ENCODE measurements at regions not wholly inside any gene's neighbourhood (a gene's known extent, or its start where the extent isn't known, plus 50 kb on each side); places are given as distances from the start of the nearest gene placed in this dataset.

GRCh38 chr21:43276811-43277210 is 108.0 kb downstream of the CRYAA start:
- Histone ChIP-seq H4K20me1 (ENCODE audit: insufficient read depth) (no peaks in the 10 kb centered on the region), H3K4me2 (ENCODE audit: low read length) (no peak overlapping the region), H3K9ac (ENCODE audit: low read length) (no peak overlapping the region), H3K4me3 (replicated peaks in 1 of 2; ENCODE audit: low read depth in 1 of 2, low read length in 2 of 2) (no peak overlapping the region), H3K27me3 (ENCODE audit: insufficient read depth, low read length) (peaks cover 5% of the 10 kb centered on the region; the same call in 1 of the 2 replicates), H3K9me2 (ENCODE audit: insufficient read depth) (no peaks in the 10 kb centered on the region), H3K9me3 (ENCODE audit: control insufficient read depth in 1 of 2, insufficient read depth in 1 of 2, low read depth in 1 of 2, low read length in 2 of 2) (no peaks in the 10 kb centered on the region), H3K36me3 (ENCODE audit: control insufficient read depth in 1 of 2, insufficient read depth in 2 of 2, low read length in 2 of 2) (no peaks in the 10 kb centered on the region), H2AFZ (ENCODE audit: low read depth, low read length, poor library complexity, severe bottlenecking) (no peak overlapping the region), H3K79me2 (ENCODE audit: insufficient read depth, low read length) (no peaks in the 10 kb centered on the region), H3K27ac (ENCODE audit: low read depth, low read length) (no peak overlapping the region), H3K4me1 (ENCODE audit: control insufficient read depth in 1 of 2, insufficient read depth in 2 of 2, low read length in 2 of 2) (no peaks in the 10 kb centered on the region)
- ATAC-seq = no peak
- CTCF ChIA-PET = no interaction called here
- intact Hi-C loops (cut with micrococcal nuclease) = no loop called here
- TF ChIP-seq TCF7L2 (IDR thresholded peaks at IDR 0.05; ENCODE audit: borderline replicate concordance, extremely low read depth, insufficient read depth, insufficient read length) (no peak), ATF3 (IDR thresholded peaks at IDR 0.05) (no peak), ZFX (IDR thresholded peaks at IDR 0.05) (no peak), ZBTB33 (IDR thresholded peaks at IDR 0.05; ENCODE audit: extremely low read depth, insufficient replicate concordance, low read length) (no peak), ZNF274 (IDR thresholded peaks at IDR 0.05; ENCODE audit: low read depth, low read length) (no peak), SIN3A (IDR thresholded peaks at IDR 0.05; ENCODE audit: low read depth) (no peak), POLR2A (IDR thresholded peaks at IDR 0.05; ENCODE audit: borderline replicate concordance, extremely low read depth, insufficient read depth, insufficient read length) (no peak), EGR1 (IDR thresholded peaks at IDR 0.05; ENCODE audit: low read depth) (no peak), RAD21 (IDR thresholded peaks at IDR 0.05; ENCODE audit: low read depth) (no peak), CEBPB (IDR thresholded peaks at IDR 0.05; ENCODE audit: low read depth) (no peak)
- no TSS peak for BruUV-seq (replicated peaks)
- RAD21 ChIA-PET (ENCODE audit: low non-redundant PET in 1 of 2, low total read pairs in 2 of 2, uncharacterized antibody in 2 of 2, unreplicated experiment in 2 of 2) = no interaction called here
- DNase-seq (ENCODE audit: low read depth, low spot score) = no peak
- POLR2A ChIA-PET = no interaction called here

All from HCT116 (cell line).